ENCODE measurements at regions not wholly inside any gene's neighbourhood (a gene's known extent, or its start where the extent isn't known, plus 50 kb on each side); places are given as distances from the start of the nearest gene placed in this dataset.

DNA sequence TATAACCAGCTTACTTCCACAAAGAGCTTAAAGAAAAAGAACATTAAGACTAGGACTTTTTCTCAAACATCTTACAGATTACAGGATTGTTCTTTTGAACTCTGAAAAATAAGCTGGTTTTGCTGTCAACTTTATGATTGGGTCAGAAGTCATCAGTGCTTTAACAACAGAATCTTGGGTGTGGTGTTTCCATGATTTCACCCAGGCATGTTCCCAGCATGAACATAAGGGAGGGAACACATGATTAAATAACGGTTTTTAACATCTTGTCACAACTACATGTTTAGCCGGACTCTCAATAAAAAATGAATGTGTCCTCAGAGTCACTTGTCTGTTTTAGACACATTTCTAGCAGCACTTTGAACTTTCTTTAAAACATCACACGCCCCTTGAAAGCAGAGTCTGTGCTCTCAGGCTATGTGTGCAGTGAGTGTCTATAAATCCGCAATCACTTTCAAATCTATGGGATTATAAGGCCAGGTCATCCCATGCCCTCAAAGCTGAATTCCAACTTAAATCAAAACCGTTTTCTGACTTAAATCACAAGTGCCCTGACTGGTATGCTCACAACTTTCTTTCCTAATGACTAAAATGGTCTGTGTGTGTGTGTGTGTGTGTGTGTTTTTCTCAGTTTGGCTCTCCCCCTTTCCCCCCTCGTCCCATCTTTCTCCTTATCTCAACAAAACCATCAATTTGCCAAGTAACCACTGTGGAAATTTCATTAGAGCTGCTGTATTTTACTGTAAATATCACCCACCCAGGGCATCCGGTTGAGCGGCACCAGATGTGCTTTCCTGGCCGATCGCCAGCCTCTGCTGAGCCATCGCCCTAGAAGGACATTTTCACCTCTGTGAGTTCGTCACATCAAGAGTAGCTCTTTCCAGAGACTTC, 216.8 kb upstream of the DTNBP1 start:
- no peaks in the 10 kb centered on the region; the same call in 1 of the 2 replicates for H3K27me3 ChIP-seq (ENCODE audit: low read depth, low read length)
- H3K4me1 ChIP-seq (ENCODE audit: low read length) = peaks cover 51% of the 10 kb centered on the region
- no peaks in the 10 kb centered on the region for H3K9me3 ChIP-seq (ENCODE audit: insufficient read depth, low read length)
- H3K27ac ChIP-seq (ENCODE audit: low read length) = peak overlapping the region; percentile 55
- H3K36me3 ChIP-seq (replicated peaks; ENCODE audit: low read depth, low read length) = no peaks in the 10 kb centered on the region
- H3K4me3 ChIP-seq (ENCODE audit: low read length) = peak overlapping the region; percentile 43
- H3K4me2 ChIP-seq (ENCODE audit: low read length) = peak overlapping the region; percentile 75
- no peaks in the 10 kb centered on the region for H4K20me1 ChIP-seq (ENCODE audit: insufficient read depth, low read length)
- peak overlapping the region; percentile 52 for H3K9ac ChIP-seq (ENCODE audit: low read length)
- H2AFZ ChIP-seq (ENCODE audit: low read depth, low read length) = peak overlapping the region; percentile 79
- no peaks in the 10 kb centered on the region for H3K79me2 ChIP-seq (ENCODE audit: low read length)
- no peak for TF ChIP-seq EZH2phosphoT487 (IDR thresholded peaks at IDR 0.05; ENCODE audit: low read depth)
- TF ChIP-seq, protein P1, sequence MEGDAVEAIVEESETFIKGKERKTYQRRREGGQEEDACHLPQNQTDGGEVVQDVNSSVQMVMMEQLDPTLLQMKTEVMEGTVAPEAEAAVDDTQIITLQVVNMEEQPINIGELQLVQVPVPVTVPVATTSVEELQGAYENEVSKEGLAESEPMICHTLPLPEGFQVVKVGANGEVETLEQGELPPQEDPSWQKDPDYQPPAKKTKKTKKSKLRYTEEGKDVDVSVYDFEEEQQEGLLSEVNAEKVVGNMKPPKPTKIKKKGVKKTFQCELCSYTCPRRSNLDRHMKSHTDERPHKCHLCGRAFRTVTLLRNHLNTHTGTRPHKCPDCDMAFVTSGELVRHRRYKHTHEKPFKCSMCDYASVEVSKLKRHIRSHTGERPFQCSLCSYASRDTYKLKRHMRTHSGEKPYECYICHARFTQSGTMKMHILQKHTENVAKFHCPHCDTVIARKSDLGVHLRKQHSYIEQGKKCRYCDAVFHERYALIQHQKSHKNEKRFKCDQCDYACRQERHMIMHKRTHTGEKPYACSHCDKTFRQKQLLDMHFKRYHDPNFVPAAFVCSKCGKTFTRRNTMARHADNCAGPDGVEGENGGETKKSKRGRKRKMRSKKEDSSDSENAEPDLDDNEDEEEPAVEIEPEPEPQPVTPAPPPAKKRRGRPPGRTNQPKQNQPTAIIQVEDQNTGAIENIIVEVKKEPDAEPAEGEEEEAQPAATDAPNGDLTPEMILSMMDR (IDR thresholded peaks at IDR 0.05; ENCODE audit: low read depth, low read length) = no peak

DNA sequence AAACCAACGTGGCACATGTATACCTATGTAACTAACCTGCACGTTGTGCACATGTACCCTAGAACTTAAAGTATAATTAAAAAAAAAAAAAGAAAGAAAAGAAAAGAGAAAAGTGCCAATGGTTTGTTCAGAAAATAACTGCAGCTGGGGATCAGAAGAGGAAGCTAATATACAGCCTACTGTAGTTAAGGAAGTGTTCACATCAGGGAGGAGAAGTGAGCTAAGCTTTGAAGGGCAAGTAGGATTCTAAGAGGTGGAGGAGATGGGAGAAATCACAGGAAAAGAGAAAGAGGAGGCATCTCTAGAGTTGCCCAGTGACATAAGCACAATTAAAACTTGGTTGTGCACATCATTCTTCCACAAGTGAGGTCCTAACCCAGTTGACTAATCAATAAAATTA, 214.4 kb upstream of the DTNBP1 start:
- peaks cover 61% of the 10 kb centered on the region for H3K4me1 ChIP-seq (ENCODE audit: low read length)
- no peaks in the 10 kb centered on the region; the same call in 1 of the 2 replicates for H3K27me3 ChIP-seq (ENCODE audit: low read depth, low read length)
- no peak for TF ChIP-seq EZH2phosphoT487 (IDR thresholded peaks at IDR 0.05; ENCODE audit: low read depth)
- TF ChIP-seq, protein P1 (IDR thresholded peaks at IDR 0.05; ENCODE audit: low read depth, low read length) = no peak
- H3K79me2 ChIP-seq (ENCODE audit: low read length) = no peaks in the 10 kb centered on the region
- H2AFZ ChIP-seq (ENCODE audit: low read depth, low read length) = no peak overlapping the region
- no peaks in the 10 kb centered on the region for H4K20me1 ChIP-seq (ENCODE audit: insufficient read depth, low read length)
- H3K27ac ChIP-seq (ENCODE audit: low read length) = no peak overlapping the region
- H3K4me3 ChIP-seq (ENCODE audit: low read length) = no peak overlapping the region
- no peaks in the 10 kb centered on the region for H3K36me3 ChIP-seq (replicated peaks; ENCODE audit: low read depth, low read length)
- no peaks in the 10 kb centered on the region for H3K9me3 ChIP-seq (ENCODE audit: insufficient read depth, low read length)
- H3K4me2 ChIP-seq (ENCODE audit: low read length) = peak overlapping the region; percentile 34; the same call in 1 of the 2 replicates
- no peak overlapping the region for H3K9ac ChIP-seq (ENCODE audit: low read length)

DNA sequence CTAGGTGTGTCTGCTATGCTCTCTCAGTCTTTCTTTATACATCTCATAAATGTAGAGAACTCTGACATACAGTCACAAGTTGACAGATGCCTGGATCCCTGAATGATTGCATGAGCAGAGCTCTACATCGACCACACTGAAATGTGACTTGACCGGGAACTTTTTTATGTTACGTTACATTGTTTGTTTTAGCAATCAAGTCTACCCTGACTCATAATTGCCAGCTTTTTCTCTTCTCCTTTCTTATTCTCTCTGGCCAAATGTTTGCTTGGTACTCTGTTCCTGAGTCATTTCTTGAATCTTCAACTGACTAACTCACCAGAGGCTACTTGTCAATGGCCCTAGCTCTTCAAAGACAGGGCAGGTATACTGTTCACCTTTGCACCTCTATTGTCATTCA, 213.6 kb upstream of the DTNBP1 start:
- H3K27me3 ChIP-seq (ENCODE audit: low read depth, low read length) = no peaks in the 10 kb centered on the region; the same call in 1 of the 2 replicates
- no peak overlapping the region; the same call in 1 of the 2 replicates for H3K9ac ChIP-seq (ENCODE audit: low read length)
- no peaks in the 10 kb centered on the region for H3K36me3 ChIP-seq (replicated peaks; ENCODE audit: low read depth, low read length)
- peak overlapping the region; percentile 67 for H3K27ac ChIP-seq (ENCODE audit: low read length)
- no peak overlapping the region for H2AFZ ChIP-seq (ENCODE audit: low read depth, low read length)
- H3K79me2 ChIP-seq (ENCODE audit: low read length) = no peaks in the 10 kb centered on the region
- no peaks in the 10 kb centered on the region for H3K9me3 ChIP-seq (ENCODE audit: insufficient read depth, low read length)
- TF ChIP-seq, protein P1 (IDR thresholded peaks at IDR 0.05; ENCODE audit: low read depth, low read length) = no peak
- no peak for TF ChIP-seq EZH2phosphoT487 (IDR thresholded peaks at IDR 0.05; ENCODE audit: low read depth)
- H3K4me2 ChIP-seq (ENCODE audit: low read length) = peak overlapping the region; percentile 71
- no peaks in the 10 kb centered on the region for H4K20me1 ChIP-seq (ENCODE audit: insufficient read depth, low read length)
- peak overlapping the region; percentile 14; the same call in 1 of the 2 replicates for H3K4me3 ChIP-seq (ENCODE audit: low read length)
- peaks cover 60% of the 10 kb centered on the region for H3K4me1 ChIP-seq (ENCODE audit: low read length)

DNA sequence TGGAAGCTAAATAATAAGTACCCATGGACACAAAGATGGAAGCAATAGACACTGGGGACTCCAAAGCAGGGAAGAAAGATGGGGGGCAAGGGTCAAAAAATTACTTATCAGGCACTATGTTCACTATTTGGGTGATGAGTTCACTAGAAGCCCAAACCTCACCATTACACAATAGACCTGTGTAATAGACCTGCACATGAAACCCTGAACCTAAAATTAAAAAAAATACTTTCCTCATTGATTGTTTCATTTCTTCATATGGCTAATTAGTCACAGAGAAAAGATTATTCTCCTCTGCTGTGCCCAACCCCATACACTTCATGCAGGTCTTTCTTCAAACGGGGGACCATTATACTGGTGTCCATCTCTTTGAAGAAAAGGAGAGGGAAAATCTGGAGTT, 213.0 kb upstream of the DTNBP1 start:
- H3K36me3 ChIP-seq (replicated peaks; ENCODE audit: low read depth, low read length) = no peaks in the 10 kb centered on the region
- H3K4me2 ChIP-seq (ENCODE audit: low read length) = peak overlapping the region; percentile 71
- TF ChIP-seq, protein P1 (IDR thresholded peaks at IDR 0.05; ENCODE audit: low read depth, low read length) = no peak

More for the DNA sequence above, 213.0 kb upstream of the DTNBP1 start:
- Histone ChIP-seq H3K79me2 (ENCODE audit: low read length) (no peaks in the 10 kb centered on the region), H3K4me1 (ENCODE audit: low read length) (peaks cover 54% of the 10 kb centered on the region), H3K9me3 (ENCODE audit: insufficient read depth, low read length) (no peaks in the 10 kb centered on the region), H3K4me3 (ENCODE audit: low read length) (peak overlapping the region; percentile 14; the same call in 1 of the 2 replicates), H2AFZ (ENCODE audit: low read depth, low read length) (no peak overlapping the region), H3K9ac (ENCODE audit: low read length) (no peak overlapping the region; the same call in 1 of the 2 replicates), H3K27ac (ENCODE audit: low read length) (peak overlapping the region; percentile 67), H3K27me3 (ENCODE audit: low read depth, low read length) (no peaks in the 10 kb centered on the region; the same call in 1 of the 2 replicates), H4K20me1 (ENCODE audit: insufficient read depth, low read length) (no peaks in the 10 kb centered on the region)
